A673 (cell line): ENCODE measurements at regions not wholly inside any gene's neighbourhood (a gene's known extent, or its start where the extent isn't known, plus 50 kb on each side); places are given as distances from the start of the nearest gene placed in this dataset.

Experiments used
- BruUV-seq: library from RNA; stranded (reverse); fragments of 400-500 nt; replicated peaks from 2 replicates; lab custom pipeline; 2021; lab: Mats Ljungman, UMichigan
- CTCF ChIA-PET: fragments of 300-600 bp; sonication (Branson Sonifier 250); formaldehyde crosslinking; loops from one replicate; lab custom pipeline; 2022; ENCODE audit warnings: antibody characterized with exemption; lab: Charles Lee
- POLR2A ChIA-PET: fragments of 300-600 bp; sonication (Branson Sonifier 250); formaldehyde crosslinking; loops from one replicate; lab custom pipeline; 2022; ENCODE audit warnings: antibody characterized with exemption; ENCODE audit not compliant: low non-redundant PET; lab: Charles Lee
- DNase-seq: peaks from one replicate; pipeline ENCODE4 v3.0.0-alpha.2; 2015; ENCODE audit warnings: low spot score
- H3K27ac ChIP-seq: fragments of 200-600 bp; sonication (generic); 2 replicates; pipeline ENCODE4 v1.5.1; 2016; ENCODE audit warnings: mixed run types, low read depth, mild to moderate bottlenecking, mixed read lengths, antibody characterized with exemption, low read length; ENCODE audit not compliant: poor library complexity, severe bottlenecking
- H3K27me3 ChIP-seq: fragments of 200-600 bp; sonication (generic); replicated peaks from 2 replicates; pipeline ENCODE4 v1.6.1; 2017; ENCODE audit warnings: mixed run types, low read depth, mild to moderate bottlenecking, mixed read lengths, antibody characterized with exemption, low read length; ENCODE audit not compliant: insufficient read depth, poor library complexity
- H3K36me3 ChIP-seq: fragments of 200-600 bp; sonication (generic); 2 replicates; pipeline ENCODE4 v1.6.1; 2016; ENCODE audit warnings: mixed run types, mild to moderate bottlenecking, mixed read lengths, antibody characterized with exemption, low read length; ENCODE audit not compliant: insufficient read depth, poor library complexity, severe bottlenecking
- H3K4me1 ChIP-seq: fragments of 200-600 bp; sonication (generic); 2 replicates; pipeline ENCODE4 v1.6.1; 2017; ENCODE audit warnings: mixed run types, mild to moderate bottlenecking, mixed read lengths, antibody characterized with exemption, low read length; ENCODE audit not compliant: insufficient read depth, poor library complexity, severe bottlenecking
- H3K4me3 ChIP-seq: fragments of 200-600 bp; sonication (generic); 2 replicates; pipeline ENCODE4 v1.5.1; 2016; ENCODE audit warnings: low read depth, mixed run types, mild to moderate bottlenecking, mixed read lengths, low read length; ENCODE audit not compliant: poor library complexity, severe bottlenecking
- H3K9me3 ChIP-seq: fragments of 200-600 bp; sonication (generic); 2 replicates; pipeline ENCODE4 v1.6.1; 2016; ENCODE audit warnings: mixed run types, low read depth, mild to moderate bottlenecking, mixed read lengths, antibody characterized with exemption, low read length; ENCODE audit not compliant: poor library complexity, severe bottlenecking
- EZH2 ChIP-seq: fragments of 200-600 bp; sonication (generic); IDR thresholded peaks from 2 replicates; pipeline ENCODE4 v1.6.1; 2017; ENCODE audit warnings: borderline replicate concordance, low read depth, mild to moderate bottlenecking, mixed read lengths, antibody characterized with exemption, low read length; ENCODE audit not compliant: poor library complexity, severe bottlenecking
- intact Hi-C: fragments of 100-400 bp; cut with micrococcal nuclease; formaldehyde crosslinking; loops from one replicate; pipeline ENCODE4 v1.10.0; 2022; ENCODE audit not compliant: unreplicated experiment
- TF ChIP-seq, protein P1 (sequence below): fragments of 300-800, 200-600 bp; sonication (generic); conservative IDR thresholded peaks from 2 replicates; pipeline ENCODE4 v1.5.1; 2017; ENCODE audit warnings: low read depth, mild to moderate bottlenecking, antibody characterized with exemption, low read length, moderate library complexity, mixed read lengths

DNA sequence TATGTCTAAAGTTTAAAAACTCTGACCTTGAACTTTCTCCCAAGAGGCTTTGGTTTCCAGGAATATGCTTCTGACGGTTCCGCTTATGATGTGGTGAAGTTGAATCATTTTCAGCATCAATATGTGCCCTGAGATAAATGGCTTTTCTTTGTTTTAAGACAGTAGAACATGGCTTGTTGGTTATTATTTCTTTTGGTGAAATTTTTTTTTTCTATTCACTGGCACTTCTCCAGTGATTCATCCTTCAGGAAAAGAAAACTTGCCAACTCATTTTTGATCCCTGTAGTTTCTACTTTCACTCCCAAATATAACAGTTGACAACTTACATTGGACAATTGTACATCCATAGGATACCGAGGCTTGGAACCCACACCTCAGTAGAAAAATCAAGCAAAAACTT, 1301.2 kb upstream of the FLRT2 start:
- no TSS peak for BruUV-seq
- Histone ChIP-seq H3K4me3 (no peak overlapping the region), H3K36me3 (no peaks in the 10 kb centered on the region), H3K9me3 (no peaks in the 10 kb centered on the region), H3K27ac (no peak overlapping the region), H3K27me3 (no peaks in the 10 kb centered on the region), H3K4me1 (no peaks in the 10 kb centered on the region)
- TF ChIP-seq, protein P1, sequence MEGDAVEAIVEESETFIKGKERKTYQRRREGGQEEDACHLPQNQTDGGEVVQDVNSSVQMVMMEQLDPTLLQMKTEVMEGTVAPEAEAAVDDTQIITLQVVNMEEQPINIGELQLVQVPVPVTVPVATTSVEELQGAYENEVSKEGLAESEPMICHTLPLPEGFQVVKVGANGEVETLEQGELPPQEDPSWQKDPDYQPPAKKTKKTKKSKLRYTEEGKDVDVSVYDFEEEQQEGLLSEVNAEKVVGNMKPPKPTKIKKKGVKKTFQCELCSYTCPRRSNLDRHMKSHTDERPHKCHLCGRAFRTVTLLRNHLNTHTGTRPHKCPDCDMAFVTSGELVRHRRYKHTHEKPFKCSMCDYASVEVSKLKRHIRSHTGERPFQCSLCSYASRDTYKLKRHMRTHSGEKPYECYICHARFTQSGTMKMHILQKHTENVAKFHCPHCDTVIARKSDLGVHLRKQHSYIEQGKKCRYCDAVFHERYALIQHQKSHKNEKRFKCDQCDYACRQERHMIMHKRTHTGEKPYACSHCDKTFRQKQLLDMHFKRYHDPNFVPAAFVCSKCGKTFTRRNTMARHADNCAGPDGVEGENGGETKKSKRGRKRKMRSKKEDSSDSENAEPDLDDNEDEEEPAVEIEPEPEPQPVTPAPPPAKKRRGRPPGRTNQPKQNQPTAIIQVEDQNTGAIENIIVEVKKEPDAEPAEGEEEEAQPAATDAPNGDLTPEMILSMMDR = no peak
- TF ChIP-seq EZH2 = no peak
- POLR2A ChIA-PET = no interaction called here
- CTCF ChIA-PET = no interaction called here
- intact Hi-C loops = no loop called here
- DNase-seq = no peak

DNA sequence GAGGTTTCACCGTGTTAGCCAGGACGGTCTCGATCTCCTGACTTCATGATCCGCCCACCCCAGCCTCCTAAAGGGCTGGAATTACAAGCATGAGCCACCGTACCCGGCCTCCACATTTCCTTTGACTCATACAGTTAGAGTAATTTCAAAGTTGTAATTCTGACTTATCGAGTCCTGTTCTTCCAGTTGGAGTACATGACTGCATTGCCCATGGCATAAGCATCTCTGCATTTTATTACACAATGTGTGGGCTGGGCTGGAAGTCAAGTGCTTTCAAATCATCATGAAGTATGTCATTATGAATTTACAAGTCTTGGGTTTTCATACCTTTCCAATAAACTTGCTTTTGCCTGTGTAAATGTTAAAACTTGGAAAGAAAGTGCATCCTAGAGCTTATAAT, 1295.7 kb upstream of the FLRT2 start:
- TF ChIP-seq, protein P1 = no peak
- TF ChIP-seq EZH2 = no peak
- H3K4me3 ChIP-seq = no peak overlapping the region
- no peaks in the 10 kb centered on the region for H3K36me3 ChIP-seq
- intact Hi-C loops = no loop called here
- no peaks in the 10 kb centered on the region for H3K27me3 ChIP-seq
- no peaks in the 10 kb centered on the region for H3K4me1 ChIP-seq
- no peaks in the 10 kb centered on the region for H3K9me3 ChIP-seq
- ChIA-PET CTCF (no interaction called here), POLR2A (no interaction called here)
- H3K27ac ChIP-seq = no peak overlapping the region
- no TSS peak for BruUV-seq
- no peak for DNase-seq

DNA sequence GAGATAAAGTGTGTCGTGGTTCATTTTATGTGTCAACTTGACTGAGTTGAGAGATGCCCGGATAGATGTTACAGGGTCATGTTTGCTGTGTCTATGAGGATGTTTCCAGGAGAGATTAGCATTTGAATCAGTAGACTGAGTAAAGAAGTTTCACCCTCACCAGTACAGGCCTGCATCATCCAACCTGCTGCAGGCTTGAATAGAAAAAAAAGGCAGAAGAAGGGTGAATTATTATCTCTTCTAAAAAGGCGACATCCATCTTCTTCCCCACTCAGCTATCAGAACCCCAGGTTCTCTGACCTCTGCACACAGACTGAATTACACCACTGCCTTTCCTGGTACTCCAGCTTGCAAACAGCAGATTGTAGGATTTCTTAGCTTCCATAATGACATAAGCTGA, 1293.7 kb upstream of the FLRT2 start:
- ChIA-PET POLR2A (no interaction called here), CTCF (no interaction called here)
- no peaks in the 10 kb centered on the region for H3K27me3 ChIP-seq
- H3K4me3 ChIP-seq = no peak overlapping the region
- H3K27ac ChIP-seq = no peak overlapping the region
- intact Hi-C loops = no loop called here
- no peaks in the 10 kb centered on the region for H3K4me1 ChIP-seq
- TF ChIP-seq, protein P1 = no peak
- no peak for TF ChIP-seq EZH2
- H3K36me3 ChIP-seq = no peaks in the 10 kb centered on the region
- no TSS peak for BruUV-seq
- H3K9me3 ChIP-seq = no peaks in the 10 kb centered on the region
- DNase-seq = no peak

DNA sequence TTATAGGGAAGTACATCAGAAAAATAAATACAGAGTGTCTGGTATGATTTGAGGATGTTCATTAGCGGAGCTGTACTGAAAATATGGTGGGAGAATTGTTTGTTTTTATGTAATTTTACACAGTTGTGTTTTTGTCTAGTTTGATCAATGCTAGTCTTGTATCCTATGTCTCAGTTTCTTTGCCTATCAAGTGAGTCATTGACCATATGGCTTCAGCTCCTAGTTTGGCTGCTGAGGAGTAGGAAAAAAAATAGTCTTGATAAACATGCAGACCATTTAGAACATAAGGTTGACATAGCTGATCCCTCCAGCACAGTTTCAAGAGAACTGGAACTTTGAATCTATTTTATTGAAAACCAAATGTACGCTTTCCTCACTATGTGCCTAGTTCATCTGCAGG, 1292.1 kb upstream of the FLRT2 start:
- Histone ChIP-seq H3K4me3 (no peak overlapping the region), H3K36me3 (no peaks in the 10 kb centered on the region), H3K27ac (no peak overlapping the region), H3K4me1 (no peaks in the 10 kb centered on the region), H3K27me3 (no peaks in the 10 kb centered on the region), H3K9me3 (peaks cover 2% of the 10 kb centered on the region)
- ChIA-PET POLR2A (no interaction called here), CTCF (no interaction called here)
- no TSS peak for BruUV-seq
- TF ChIP-seq, protein P1 = no peak
- no peak for TF ChIP-seq EZH2
- DNase-seq = no peak
- intact Hi-C loops = no loop called here
